ENCODE measurements at regions not wholly inside any gene's neighbourhood (a gene's known extent, or its start where the extent isn't known, plus 50 kb on each side); places are given as distances from the start of the nearest gene placed in this dataset.

- H3K27ac Mint-ChIP-seq: no peak overlapping the region
- peaks cover 18% of the 10 kb centered on the region for H3K36me3 Mint-ChIP-seq (ENCODE audit: insufficient read depth)
- no peak overlapping the region for H3K4me3 Mint-ChIP-seq (ENCODE audit: low read depth)
- peaks cover 40% of the 10 kb centered on the region for H3K9me3 Mint-ChIP-seq (ENCODE audit: low read depth)
- TF ChIP-seq, protein P1, sequence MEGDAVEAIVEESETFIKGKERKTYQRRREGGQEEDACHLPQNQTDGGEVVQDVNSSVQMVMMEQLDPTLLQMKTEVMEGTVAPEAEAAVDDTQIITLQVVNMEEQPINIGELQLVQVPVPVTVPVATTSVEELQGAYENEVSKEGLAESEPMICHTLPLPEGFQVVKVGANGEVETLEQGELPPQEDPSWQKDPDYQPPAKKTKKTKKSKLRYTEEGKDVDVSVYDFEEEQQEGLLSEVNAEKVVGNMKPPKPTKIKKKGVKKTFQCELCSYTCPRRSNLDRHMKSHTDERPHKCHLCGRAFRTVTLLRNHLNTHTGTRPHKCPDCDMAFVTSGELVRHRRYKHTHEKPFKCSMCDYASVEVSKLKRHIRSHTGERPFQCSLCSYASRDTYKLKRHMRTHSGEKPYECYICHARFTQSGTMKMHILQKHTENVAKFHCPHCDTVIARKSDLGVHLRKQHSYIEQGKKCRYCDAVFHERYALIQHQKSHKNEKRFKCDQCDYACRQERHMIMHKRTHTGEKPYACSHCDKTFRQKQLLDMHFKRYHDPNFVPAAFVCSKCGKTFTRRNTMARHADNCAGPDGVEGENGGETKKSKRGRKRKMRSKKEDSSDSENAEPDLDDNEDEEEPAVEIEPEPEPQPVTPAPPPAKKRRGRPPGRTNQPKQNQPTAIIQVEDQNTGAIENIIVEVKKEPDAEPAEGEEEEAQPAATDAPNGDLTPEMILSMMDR (IDR thresholded peaks at IDR 0.05; ENCODE audit: unreplicated experiment): no peak
- peaks cover 7% of the 10 kb centered on the region for H3K4me1 Mint-ChIP-seq (ENCODE audit: low read depth)
- no peak for DNase-seq (ENCODE audit: low spot score, unreplicated experiment)
- H3K27me3 Mint-ChIP-seq: no peaks in the 10 kb centered on the region
These were observed 183.0 kb upstream of the FOXN3 start for GRCh38 chr14:89600029-89600428.

DNA sequence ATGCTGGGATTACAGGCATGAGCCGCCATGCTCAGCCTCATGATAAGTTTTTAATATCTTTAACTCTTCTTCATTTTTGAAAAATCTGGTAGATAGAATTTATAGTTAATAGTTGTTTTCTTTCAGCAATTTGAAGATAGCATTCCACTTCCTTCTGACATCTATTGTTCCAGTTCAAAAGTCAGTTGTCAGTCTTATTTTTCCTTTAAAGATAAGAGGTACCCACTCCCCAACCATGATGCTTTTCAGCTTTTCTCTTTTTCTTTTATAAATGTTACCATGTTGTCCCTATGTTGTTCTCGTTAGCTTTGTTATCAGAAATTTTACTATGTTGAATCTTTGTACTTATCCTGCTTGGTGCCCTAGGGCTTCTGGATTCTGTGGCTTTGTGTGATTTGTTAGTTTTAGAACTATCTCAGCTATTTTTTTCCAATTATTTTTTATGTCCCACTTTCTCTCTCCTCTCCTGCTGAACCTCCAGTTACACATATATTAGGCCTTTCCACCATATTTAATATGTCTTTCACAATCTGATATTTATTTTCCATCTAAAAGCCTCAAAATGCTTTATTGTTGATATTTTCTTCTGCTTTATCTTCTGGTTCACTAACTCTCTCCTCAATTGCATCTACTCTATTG lies 181.6 kb upstream of the FOXN3 start:
- Mint-ChIP-seq H3K27me3 (no peaks in the 10 kb centered on the region), H3K4me3 (ENCODE audit: low read depth) (no peak overlapping the region), H3K36me3 (ENCODE audit: insufficient read depth) (peaks cover 19% of the 10 kb centered on the region), H3K27ac (no peak overlapping the region), H3K9me3 (ENCODE audit: low read depth) (peaks cover 39% of the 10 kb centered on the region), H3K4me1 (ENCODE audit: low read depth) (peaks cover 3% of the 10 kb centered on the region)
- DNase-seq (ENCODE audit: low spot score, unreplicated experiment): no peak
- TF ChIP-seq, protein P1 (IDR thresholded peaks at IDR 0.05; ENCODE audit: unreplicated experiment): no peak

DNA sequence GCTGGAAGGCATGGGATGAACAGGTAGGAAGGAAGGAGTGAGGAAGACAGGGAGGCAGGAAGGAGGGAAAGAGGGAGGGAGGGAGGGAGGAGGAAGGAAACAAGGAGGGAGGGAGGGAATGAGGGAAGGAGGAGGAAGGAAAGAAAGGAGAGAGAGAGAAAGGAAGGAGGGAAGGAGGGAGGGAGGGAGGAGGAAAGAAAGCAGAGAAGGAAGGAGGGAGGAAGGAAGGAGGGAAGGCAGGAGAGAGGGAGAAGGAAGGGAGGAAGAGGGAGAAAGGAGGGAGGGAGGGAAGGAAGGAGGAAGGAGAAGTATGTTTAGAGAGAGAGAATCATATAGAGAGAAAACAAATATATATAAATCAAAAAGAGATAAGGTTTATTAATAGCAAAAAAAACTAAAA lies 175.9 kb upstream of the FOXN3 start:
- no peak overlapping the region for H3K27ac Mint-ChIP-seq
- TF ChIP-seq, protein P1 (IDR thresholded peaks at IDR 0.05; ENCODE audit: unreplicated experiment): no peak
- H3K4me1 Mint-ChIP-seq (ENCODE audit: low read depth): peaks cover 3% of the 10 kb centered on the region
- DNase-seq (ENCODE audit: low spot score, unreplicated experiment): no peak
- peaks cover 33% of the 10 kb centered on the region for H3K9me3 Mint-ChIP-seq (ENCODE audit: low read depth)
- peaks cover 14% of the 10 kb centered on the region for H3K36me3 Mint-ChIP-seq (ENCODE audit: insufficient read depth)
- H3K27me3 Mint-ChIP-seq: no peaks in the 10 kb centered on the region
- H3K4me3 Mint-ChIP-seq (ENCODE audit: low read depth): no peak overlapping the region

GRCh38 chr14:89589400-89590118 lies 172.5 kb upstream of the FOXN3 start:
- TF ChIP-seq, protein P1 (IDR thresholded peaks at IDR 0.05; ENCODE audit: unreplicated experiment): no peak
- no peak overlapping the region for H3K4me3 Mint-ChIP-seq (ENCODE audit: low read depth)

DNA sequence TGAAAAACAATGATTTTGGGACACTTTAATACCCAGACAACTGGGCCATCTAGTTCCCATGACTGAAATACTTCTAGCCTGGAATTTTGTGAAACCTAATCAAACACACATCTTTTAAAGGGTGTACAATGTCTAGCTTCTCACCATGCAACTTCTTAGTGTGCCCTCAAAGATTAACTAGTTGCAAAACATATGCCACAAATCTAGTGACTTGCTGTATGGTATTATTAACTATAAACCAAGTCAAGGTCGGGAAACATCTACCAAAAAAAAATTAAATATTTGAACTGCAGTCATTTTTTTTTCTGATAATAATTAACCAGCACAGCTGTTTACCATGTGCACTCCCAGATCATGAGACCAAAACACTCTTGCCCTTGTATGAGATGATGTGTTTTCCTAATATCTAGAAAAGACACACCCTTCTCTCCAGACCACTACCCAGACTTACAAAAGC lies 171.8 kb upstream of the FOXN3 start:
- TF ChIP-seq, protein P1 (IDR thresholded peaks at IDR 0.05; ENCODE audit: unreplicated experiment): no peak
- Mint-ChIP-seq H3K27ac (no peak overlapping the region), H3K4me3 (ENCODE audit: low read depth) (no peak overlapping the region), H3K9me3 (ENCODE audit: low read depth) (peaks cover 15% of the 10 kb centered on the region), H3K4me1 (ENCODE audit: low read depth) (peaks cover 3% of the 10 kb centered on the region), H3K27me3 (no peaks in the 10 kb centered on the region), H3K36me3 (ENCODE audit: insufficient read depth) (peaks cover 5% of the 10 kb centered on the region)
- DNase-seq (ENCODE audit: low spot score, unreplicated experiment): no peak

More at GRCh38 chr14:89589400-89590118, 172.5 kb upstream of the FOXN3 start:
- H3K4me1 Mint-ChIP-seq (ENCODE audit: low read depth): peaks cover 3% of the 10 kb centered on the region
- no peaks in the 10 kb centered on the region for H3K27me3 Mint-ChIP-seq
- H3K36me3 Mint-ChIP-seq (ENCODE audit: insufficient read depth): peaks cover 7% of the 10 kb centered on the region
- H3K27ac Mint-ChIP-seq: no peak overlapping the region
- peaks cover 19% of the 10 kb centered on the region for H3K9me3 Mint-ChIP-seq (ENCODE audit: low read depth)
- DNase-seq (ENCODE audit: low spot score, unreplicated experiment): no peak
